ENCODE measurements at regions not wholly inside any gene's neighbourhood (a gene's known extent, or its start where the extent isn't known, plus 50 kb on each side); places are given as distances from the start of the nearest gene placed in this dataset.

DNA sequence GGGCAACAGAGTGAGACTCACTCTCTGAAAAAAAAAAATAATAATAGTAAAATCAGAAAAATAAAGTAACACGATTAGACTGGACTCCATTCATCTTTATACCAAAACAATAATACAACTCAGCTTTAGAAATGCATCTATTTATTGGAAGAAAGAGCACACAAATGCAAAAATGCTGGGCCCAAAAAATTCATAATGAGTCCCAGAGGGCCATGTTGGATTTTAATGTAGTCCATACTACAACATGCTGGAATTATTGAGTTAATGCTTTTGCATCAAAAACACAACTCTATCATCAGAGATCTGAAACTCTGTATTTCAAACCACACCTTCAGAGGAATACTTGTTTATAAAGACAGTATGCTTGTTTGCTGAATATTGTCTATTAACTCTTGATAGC is 1614.7 kb downstream of the STIM2 start:
- TF ChIP-seq, protein P1, sequence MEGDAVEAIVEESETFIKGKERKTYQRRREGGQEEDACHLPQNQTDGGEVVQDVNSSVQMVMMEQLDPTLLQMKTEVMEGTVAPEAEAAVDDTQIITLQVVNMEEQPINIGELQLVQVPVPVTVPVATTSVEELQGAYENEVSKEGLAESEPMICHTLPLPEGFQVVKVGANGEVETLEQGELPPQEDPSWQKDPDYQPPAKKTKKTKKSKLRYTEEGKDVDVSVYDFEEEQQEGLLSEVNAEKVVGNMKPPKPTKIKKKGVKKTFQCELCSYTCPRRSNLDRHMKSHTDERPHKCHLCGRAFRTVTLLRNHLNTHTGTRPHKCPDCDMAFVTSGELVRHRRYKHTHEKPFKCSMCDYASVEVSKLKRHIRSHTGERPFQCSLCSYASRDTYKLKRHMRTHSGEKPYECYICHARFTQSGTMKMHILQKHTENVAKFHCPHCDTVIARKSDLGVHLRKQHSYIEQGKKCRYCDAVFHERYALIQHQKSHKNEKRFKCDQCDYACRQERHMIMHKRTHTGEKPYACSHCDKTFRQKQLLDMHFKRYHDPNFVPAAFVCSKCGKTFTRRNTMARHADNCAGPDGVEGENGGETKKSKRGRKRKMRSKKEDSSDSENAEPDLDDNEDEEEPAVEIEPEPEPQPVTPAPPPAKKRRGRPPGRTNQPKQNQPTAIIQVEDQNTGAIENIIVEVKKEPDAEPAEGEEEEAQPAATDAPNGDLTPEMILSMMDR (IDR thresholded peaks at IDR 0.05), result no peak
- TF ChIP-seq TCF7L2 (IDR thresholded peaks at IDR 0.05; ENCODE audit: low read depth, low read length) (no peak), POLR2AphosphoS5 (IDR thresholded peaks at IDR 0.05; ENCODE audit: low read depth, low read length) (no peak), SIN3A (IDR thresholded peaks at IDR 0.05; ENCODE audit: borderline replicate concordance, insufficient read depth, low read depth, low read length) (no peak)
- TF ChIP-seq, protein P2, sequence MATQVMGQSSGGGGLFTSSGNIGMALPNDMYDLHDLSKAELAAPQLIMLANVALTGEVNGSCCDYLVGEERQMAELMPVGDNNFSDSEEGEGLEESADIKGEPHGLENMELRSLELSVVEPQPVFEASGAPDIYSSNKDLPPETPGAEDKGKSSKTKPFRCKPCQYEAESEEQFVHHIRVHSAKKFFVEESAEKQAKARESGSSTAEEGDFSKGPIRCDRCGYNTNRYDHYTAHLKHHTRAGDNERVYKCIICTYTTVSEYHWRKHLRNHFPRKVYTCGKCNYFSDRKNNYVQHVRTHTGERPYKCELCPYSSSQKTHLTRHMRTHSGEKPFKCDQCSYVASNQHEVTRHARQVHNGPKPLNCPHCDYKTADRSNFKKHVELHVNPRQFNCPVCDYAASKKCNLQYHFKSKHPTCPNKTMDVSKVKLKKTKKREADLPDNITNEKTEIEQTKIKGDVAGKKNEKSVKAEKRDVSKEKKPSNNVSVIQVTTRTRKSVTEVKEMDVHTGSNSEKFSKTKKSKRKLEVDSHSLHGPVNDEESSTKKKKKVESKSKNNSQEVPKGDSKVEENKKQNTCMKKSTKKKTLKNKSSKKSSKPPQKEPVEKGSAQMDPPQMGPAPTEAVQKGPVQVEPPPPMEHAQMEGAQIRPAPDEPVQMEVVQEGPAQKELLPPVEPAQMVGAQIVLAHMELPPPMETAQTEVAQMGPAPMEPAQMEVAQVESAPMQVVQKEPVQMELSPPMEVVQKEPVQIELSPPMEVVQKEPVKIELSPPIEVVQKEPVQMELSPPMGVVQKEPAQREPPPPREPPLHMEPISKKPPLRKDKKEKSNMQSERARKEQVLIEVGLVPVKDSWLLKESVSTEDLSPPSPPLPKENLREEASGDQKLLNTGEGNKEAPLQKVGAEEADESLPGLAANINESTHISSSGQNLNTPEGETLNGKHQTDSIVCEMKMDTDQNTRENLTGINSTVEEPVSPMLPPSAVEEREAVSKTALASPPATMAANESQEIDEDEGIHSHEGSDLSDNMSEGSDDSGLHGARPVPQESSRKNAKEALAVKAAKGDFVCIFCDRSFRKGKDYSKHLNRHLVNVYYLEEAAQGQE (IDR thresholded peaks at IDR 0.05; ENCODE audit: insufficient read depth in 1 of 2, low read depth in 2 of 2, low read length in 1 of 2), result no peak

Data from Panc1 (cell line).